GM03348 (cell line): ENCODE measurements at regions not wholly inside any gene's neighbourhood (a gene's known extent, or its start where the extent isn't known, plus 50 kb on each side); places are given as distances from the start of the nearest gene placed in this dataset.
A peak's percentile ranks its signal among the peaks of the same experiment; 100 is the strongest.
"Not testable (repeated sequence)": the region's sequence is repeated elsewhere in the genome, so short reads cannot be mapped to it uniquely, and the experiment has no call there.

Experiments
- DNase-seq: peaks from one replicate; pipeline ENCODE4 v3.0.0; 2012; ENCODE audit warnings: low spot score

DNA sequence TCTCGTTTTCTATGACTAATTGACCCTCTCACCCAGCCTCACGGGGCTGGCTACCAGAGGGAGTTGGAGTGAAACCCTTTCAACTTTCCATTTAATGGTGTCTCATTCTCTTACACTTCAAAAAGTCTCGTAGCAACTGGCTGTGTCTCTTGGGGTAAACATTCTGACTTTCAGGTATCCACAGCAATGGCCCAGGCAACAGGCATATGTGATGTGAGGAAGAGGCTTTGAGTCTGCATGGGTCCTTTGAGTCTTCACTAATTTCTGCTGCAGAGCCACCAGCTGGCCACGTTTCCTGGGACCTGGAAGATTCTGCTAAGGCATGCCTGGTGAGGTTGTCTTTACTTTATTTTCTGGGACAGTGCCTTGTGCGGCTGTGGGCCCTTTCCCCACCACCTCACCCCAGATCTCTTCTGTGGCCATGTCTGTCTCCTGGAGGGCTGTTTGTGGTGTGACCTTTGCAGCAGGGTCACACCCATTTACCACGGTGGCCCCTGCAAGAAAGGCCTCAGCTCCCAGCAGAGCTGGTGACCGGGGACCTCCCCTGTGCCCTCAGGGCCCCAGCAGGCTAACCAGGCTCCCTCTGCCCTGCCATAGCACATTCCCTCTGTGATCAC lies 112.5 kb upstream of the FRG1 start:
- DNase-seq: no peak

DNA sequence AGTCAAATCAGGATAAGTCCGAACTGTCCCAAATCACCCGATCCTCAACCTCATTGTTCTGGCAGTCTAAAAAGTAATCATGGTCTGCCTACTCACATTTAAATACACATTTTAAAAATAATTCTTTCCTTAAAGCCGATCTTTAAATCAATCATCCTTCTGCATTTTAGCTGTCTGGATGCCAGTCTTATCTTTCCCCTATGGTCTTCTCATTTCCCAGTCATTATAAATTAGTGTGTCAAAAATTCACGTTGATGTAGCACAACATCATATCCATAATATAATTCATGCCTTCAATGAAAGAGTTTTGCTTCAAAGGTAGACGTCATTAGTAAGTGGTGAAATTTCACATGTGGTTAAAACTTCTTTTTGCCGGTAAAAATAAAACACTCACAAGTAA lies 108.1 kb upstream of the FRG1 start:
- no peak for DNase-seq

DNA sequence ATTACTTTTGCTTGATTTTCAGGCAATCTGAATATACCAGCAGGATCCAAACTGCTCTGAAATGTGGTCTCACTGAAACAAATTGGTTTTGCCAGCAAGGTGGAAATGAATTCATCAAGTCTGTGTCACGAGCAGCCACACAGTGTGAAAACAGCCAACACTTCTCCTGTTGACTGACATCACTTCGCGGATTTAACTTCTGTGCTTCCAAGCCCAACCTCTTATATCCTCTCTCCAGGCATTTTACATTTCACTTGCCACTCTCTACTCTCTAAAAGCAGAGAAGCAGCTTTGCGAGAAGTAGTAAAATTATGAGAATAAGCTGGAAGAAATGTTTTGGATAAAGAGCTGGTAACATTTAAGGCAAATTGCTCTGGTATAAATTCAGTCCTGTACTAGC lies 106.1 kb upstream of the FRG1 start:
- DNase-seq: no peak

DNA sequence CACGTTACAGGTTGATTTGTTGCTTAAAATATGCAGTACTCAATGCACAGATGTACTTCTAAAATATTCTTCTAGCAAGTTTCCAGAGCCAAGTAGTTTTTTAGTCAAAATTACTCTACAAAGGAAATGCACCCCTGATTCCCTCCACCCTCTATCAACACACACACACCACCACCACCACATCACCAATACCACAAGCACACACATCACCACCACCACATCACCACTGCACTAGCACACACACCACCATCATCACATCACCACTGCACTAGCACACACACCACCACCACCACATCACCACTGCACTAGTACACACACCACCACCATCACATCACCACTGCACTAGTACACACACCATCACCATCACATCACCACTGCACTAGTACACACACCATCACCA lies 105.2 kb upstream of the FRG1 start:
- no peak for DNase-seq

DNA sequence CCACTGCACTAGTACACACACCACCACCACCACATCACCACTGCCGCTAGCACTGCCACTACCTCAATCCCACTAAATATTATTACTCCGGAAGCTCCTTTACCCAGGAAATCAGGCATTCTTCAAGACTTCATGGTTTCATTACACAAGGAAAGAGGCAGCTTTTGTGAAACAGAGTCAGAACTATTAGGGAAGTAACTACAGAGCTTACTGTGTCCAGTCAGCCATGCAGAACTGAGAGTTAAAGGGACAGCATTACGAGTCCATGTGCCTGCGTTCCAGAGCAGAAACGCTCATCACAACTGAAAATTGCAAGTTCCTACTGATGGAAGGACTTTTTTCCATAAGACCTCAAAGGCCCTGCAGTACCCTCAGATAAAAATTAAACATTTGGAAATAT lies 103.2 kb upstream of the FRG1 start:
- DNase-seq: no peak

DNA sequence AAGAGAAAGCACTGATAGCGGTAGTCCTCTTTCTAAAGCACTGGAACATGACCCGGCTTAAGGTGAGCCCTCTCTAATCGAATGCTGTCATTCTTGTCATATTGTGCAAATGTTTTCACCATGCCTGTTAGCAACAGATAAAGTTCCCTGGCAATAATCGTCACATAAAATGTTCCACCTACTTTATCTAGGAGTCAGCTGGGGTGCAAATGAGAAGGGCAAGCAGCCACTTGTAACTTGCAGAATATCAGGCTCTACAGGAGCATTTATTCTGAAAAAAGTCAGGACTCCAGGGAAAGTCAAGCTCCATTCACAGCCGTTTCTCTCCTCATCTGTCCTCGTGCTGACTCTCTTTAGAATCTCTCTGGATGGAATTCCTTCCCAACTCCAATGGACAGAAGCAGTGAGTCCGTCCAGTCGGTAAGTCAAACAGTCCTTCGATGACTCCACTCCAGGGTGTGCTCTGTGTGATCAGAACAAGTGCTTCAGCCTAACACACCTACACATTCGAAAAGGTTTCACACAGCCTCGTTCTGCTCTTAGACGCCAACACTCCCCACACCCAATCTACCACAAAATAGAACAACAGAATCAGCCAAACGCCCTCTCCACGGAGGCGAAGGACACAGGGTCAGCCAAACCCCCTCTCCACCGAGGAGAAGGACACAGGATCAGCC lies 101.7 kb upstream of the FRG1 start:
- no peak for DNase-seq

DNA sequence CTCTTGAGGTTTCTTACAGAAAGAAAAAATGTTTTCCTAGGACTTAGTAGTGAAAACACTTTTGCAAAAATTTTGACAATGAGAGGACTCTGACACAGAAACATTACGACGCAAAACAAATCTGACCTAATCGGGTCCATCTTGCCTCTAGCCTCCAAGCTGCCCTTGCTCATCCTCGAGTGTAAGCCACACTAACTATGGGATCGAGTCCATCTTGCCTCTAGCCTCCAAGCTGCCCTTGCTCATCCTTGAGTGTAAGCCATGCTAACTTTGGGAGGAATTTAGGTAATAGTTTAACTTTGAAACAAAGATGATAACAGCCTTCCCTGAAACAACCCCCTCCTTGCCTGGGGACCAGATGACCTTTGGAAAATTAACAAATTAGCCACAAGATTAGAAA lies 100.3 kb upstream of the FRG1 start:
- DNase-seq: no peak

DNA sequence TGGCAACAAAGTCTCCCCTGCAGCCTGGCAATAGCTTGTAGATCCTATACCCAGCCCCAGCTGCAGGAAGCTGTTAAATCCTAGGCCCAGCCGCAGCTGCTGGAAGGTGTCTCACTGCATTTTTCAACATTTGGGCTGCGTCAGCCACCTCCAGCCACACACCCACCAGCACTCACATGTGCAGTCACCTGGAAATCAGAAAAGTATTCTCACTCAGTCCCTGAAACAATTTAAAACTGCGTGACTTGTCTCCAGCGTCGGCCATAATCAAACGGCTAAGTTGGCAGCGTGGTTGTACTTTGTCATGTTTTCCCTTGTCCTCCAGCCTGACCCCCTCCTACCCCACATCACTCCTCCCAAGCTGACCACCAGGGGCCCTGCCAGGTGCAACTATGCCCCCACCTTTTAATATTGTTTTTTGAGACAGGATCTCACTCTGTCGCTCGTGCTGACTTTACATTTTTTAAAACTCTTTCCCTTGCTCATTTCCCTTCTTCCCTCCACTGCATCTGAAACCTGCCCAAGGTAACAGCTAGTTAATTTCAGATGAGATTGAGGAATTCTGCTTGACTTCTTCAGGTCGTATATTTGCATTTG lies 97.2 kb upstream of the FRG1 start:
- DNase-seq: no peak

DNA sequence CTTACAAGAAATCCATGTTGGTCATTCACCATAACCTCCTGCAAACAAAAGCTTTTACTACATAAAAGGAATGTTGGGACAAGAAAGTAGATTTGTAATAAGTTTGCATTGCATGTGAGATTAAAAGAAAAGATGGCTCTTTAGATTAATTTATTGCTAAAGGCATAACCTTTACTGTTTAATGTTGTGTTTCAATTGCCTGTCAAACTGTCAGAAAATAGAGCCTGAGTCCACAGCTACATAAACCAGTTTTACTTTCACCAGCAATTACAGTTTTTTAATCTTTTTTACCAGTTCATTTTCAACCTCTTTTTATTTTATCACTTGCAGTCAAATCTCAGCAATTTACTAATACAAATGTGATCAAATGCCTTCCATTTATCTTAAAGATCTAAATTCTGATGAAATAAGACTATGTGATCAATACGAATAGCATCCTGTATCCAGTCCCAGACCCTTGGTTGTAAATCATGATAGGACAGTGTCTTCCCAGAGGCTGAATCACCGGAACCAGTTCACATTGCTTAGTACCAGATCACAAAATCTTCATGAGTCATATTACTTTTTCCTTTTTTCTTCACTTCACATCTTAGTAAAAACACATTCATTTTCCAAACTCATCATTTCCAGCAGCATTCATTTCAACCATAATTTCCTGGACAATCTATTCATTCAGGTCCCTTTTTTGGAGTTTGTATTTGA lies 95.4 kb upstream of the FRG1 start:
- peak; percentile 47 for DNase-seq

DNA sequence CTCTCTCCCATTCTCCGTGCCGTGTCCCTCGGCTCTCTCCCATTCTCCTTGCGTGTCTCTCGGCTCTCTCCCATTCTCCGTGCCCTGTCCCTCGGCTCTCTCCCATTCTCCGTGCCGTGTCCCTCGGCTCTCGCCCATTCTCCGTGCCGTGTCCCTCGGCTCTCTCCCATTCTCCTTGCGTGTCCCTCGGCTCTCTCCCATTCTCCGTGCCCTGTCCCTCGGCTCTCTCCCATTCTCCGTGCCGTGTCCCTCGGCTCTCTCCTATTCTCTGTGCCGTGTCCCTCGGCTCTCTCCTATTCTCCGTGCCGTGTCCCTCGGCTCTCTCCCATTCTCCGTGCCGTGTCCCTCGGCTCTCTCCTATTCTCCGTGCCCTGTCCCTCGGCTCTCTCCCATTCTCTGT lies 94.6 kb upstream of the FRG1 start:
- DNase-seq: not testable (repeated sequence)

DNA sequence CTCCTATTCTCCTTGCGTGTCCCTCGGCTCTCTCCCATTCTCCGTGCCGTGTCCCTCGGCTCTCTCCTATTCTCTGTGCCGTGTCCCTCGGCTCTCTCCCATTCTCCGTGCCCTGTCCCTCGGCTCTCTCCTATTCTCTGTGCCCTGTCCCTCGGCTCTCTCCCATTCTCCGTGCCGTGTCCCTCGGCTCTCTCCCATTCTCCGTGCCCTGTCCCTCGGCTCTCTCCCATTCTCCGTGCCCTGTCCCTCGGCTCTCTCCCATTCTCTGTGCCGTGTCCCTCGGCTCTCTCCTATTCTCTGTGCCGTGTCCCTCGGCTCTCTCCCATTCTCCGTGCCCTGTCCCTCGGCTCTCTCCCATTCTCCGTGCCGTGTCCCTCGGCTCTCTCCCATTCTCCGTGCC lies 94.1 kb upstream of the FRG1 start:
- DNase-seq: not testable (repeated sequence)

DNA sequence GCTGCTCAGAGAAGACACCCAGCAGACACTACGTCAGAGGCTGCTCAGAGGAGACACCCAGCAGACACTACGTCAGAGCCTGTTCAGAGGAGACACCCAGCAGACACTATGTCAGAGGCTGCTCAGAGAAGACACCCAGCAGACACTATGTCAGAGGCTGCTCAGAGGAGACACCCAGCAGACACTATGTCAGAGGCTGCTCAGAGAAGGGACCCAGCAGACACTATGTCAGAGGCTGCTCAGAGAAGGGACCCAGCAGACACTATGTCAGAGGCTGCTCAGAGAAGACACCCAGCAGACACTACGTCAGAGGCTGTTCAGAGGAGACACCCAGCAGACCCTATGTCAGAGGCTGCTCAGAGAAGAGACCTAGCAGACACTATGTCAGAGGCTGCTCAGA lies 92.0 kb upstream of the FRG1 start:
- not testable (repeated sequence) for DNase-seq

DNA sequence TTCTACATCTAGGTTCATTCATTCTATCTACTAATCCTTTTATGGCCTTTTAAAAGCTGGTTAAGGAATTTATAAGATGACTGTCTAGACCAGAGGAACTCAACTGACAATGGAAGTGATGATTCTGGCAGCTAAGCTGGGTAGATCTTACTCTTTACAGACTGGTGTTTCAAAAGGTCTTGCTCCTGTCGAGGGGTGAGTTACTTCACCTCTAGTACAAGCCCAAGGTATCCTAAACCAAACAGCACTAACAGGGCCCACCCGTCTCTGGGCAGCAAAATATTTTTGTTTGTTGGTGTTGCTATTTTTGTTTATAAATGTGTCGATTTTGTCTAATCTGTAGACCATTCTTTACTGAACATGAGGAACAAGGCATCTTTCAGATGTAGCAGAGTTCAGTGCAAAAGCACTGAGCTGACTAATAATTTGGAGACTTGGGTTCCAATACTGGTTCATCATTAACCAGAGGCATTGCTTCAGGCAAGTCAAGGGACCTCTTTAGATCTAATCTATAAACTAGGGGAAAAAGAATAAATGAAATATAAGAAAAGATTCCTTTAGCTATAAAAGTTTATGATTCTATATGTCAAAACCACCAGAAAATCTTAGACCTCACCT lies 90.3 kb upstream of the FRG1 start:
- no peak for DNase-seq

DNA sequence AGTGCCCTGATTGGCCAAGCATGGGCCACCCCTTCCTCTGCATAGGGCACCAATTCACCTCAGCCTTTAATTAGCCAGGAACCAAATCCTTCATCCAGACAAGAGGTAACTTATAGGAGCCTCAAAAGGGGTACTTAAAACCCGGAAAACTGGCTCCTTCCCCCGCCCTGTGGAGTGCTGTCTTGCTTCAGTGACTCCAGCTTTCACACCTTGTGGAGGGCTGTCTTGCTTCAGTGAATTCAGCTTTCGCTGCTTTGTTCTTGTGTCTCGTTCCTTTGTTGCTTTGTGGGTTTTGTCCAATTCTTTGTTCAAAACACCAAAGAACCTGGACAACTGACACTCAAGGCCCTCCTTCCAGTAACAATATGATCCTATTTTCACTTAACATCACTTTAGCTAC lies 82.2 kb upstream of the FRG1 start:
- no peak for DNase-seq

DNA sequence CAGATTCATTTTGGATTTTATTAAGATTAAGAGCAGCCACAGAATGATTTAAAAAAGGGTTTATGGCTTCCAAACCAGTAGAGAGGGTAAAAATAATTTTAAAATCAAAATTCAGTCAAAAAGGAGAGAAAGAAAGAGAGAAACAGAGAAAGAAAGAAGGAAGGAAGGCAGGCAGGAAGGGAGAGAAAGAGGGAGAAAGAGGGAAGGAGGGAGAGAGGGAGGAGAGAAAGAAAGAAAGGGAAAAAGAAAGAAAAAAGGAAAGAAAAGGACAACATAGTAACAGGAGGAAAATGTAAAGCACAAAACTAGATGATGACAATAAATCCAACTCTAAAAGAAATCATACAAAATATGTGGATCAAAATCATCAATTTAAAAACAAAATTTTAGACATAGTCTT lies 79.6 kb upstream of the FRG1 start:
- DNase-seq: no peak

DNA sequence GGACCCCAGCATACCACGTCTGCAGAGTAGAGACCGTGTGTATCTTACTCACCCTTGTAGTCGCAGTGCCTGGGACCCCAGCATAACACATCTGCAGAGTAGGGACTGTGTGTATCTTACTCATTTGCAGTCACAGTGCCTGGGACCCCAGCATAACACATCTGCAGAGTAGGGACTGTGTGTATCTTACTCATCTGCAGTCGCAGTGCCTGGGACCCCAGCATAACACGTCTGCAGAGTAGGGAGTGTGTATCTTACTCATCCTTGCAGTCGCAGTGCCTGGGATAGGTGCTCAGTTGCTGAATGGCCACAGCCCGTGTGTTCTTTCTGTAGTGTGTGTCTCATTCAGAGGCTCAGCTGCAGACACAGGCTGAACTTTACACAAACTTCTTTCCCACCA lies 71.4 kb upstream of the FRG1 start:
- no peak for DNase-seq

DNA sequence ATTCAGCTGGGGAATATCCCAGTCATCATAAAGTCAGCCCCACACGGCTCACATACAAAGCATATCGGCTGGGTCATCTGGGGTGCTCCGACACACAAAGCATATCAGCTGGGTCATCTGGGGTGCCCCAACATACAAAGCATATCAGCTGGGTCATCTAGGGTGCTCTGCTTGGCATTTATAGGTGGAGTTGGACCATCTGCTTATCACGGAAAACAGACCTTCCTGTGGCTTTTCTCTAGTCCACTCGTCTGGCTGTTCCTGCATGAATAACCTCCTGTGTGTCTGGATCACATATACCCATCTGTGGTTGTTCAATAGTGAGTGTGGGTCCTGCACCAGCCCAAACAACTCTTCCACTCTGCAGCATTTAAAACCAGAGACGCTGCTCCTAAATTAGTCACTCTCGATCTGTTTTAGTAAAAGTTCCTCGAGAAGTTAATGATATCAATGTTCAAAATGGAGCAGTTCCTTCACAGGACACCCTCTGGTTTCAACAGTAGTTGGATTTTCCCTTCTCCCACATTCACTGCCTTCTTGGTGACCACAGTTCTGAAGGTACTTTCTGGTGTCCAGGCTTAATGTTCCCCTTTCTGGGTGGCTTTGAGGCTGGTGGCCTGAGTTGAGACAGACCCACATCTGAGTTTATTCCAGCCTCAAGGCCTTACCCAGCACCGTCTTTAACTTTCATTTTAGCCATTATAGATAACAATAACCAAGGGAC lies 70.0 kb upstream of the FRG1 start:
- no peak for DNase-seq

DNA sequence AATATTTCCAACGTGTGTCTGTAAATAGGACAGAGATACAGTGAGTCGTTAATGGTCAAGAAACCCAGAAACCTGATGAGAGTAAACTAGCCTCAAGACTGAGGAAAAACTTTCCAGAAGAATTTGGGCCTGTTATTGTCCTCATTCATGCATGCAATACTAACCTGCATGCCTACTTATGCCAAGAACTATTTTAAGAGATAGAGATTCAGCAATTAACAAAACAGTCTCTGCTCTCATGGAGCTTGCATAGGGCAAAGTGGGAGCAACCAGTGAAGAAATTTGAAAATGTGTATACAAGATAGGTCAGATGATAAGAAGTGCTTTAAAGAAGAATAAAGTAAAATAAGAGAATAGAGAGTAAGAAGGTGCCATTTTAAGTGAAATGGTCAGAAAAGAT lies 66.1 kb upstream of the FRG1 start:
- no peak for DNase-seq

DNA sequence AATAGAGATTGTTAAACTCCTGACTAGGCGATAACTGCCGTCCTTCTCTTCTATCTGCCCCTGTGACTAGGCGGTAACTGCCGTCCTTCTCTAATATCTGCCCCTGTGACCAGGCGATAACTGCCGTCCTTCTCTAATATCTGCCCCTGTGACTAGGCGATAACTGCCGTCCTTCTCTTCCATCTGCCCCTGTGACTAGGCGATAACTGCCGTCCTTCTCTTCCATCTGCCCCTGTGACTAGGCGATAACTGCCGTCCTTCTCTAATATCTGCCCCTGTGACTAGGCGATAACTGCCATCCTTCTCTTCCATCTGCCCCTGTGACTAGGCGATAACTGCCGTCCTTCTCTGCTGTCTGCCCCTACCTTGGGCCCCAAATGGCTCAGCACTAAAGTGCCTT lies 59.5 kb upstream of the FRG1 start:
- not testable (repeated sequence) for DNase-seq

DNA sequence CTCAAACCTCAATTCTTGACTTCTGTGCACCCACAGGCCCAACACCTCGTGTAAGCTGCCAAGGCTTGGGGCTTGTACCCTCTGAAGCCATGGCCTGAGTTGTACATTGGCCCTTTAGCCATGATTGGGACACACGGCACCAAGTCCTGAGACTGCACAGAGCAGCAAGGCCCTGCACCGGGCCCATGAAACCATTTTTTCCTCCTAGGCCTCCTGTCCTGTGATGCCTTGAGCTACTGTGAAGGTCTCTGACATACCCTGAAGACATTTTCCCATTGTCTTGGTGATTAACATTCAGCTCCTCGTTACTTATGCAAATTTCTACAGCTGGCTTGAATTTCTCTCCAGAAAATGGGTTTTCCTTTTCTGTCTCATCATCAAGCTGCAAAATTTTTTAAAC lies 52.3 kb upstream of the FRG1 start:
- DNase-seq: not testable (repeated sequence)
